Liver (tissue), 8 donors: ENCODE measurements at regions not wholly inside any gene's neighbourhood (a gene's known extent, or its start where the extent isn't known, plus 50 kb on each side); places are given as distances from the start of the nearest gene placed in this dataset.

ENCODE experiments used
- DNase-seq: peaks from one replicate; pipeline ENCODE4 v3.0.0-alpha.2; 2017; ENCODE audit warnings: low spot score
- H3K27ac ChIP-seq, 2 donors: one replicate each; pipeline ENCODE4 v1.7.0; 2013; ENCODE audit warnings: inconsistent platforms in 2 of 2, low read length in 2 of 2, control low read depth in 1 of 2, low read depth in 1 of 2, mild to moderate bottlenecking in 1 of 2
- H3K27me3 ChIP-seq, 4 donors: one replicate each; pipeline versions ENCODE4 v1.6.1 to v1.7.0; 2013; ENCODE audit warnings: low read length in 3 of 4, inconsistent platforms in 1 of 4, mild to moderate bottlenecking in 1 of 4, moderate library complexity in 1 of 4; ENCODE audit not compliant: control insufficient read depth in 4 of 4, insufficient read depth in 4 of 4
- H3K36me3 ChIP-seq, 4 donors: one replicate each; pipeline versions ENCODE4 v1.6.1 to v1.7.0; 2013; ENCODE audit warnings: low read length in 3 of 4, mild to moderate bottlenecking in 3 of 4, low read depth in 1 of 4, moderate library complexity in 1 of 4; ENCODE audit not compliant: control insufficient read depth in 4 of 4, insufficient read depth in 3 of 4
- H3K4me1 ChIP-seq, 4 donors: one replicate each; pipeline versions ENCODE4 v1.6.1 to v1.7.0; 2013; ENCODE audit warnings: low read length in 3 of 4, mild to moderate bottlenecking in 3 of 4, moderate library complexity in 1 of 4; ENCODE audit not compliant: control insufficient read depth in 4 of 4, insufficient read depth in 4 of 4
- H3K4me3 ChIP-seq, 3 donors: one replicate each; pipeline versions ENCODE4 v1.6.1 to v1.7.0; 2013; ENCODE audit warnings: low read length in 3 of 3, control low read depth in 1 of 3, low read depth in 1 of 3, mild to moderate bottlenecking in 1 of 3
- H3K9ac ChIP-seq, 2 donors: one replicate each; pipeline ENCODE4 v1.7.0; 2013; ENCODE audit warnings: low read length in 2 of 2, mild to moderate bottlenecking in 2 of 2, moderate library complexity in 2 of 2, control low read depth in 1 of 2, low read depth in 1 of 2
- H3K9me3 ChIP-seq, 4 donors: one replicate each; pipeline versions ENCODE4 v1.6.1 to v1.7.0; 2013; ENCODE audit warnings: low read length in 3 of 4; ENCODE audit not compliant: control insufficient read depth in 4 of 4
- CTCF ChIP-seq: fragments of 150-350 bp; IDR thresholded peaks from 2 replicates; pipeline ENCODE4 v1.5.1; 2017; ENCODE audit warnings: improper control_type of control experiment, low read depth, low read length; ENCODE audit not compliant: missing input control
- EGR1 ChIP-seq, 2 donors: IDR thresholded peaks; 2 replicates each; pipeline ENCODE4 v1.6.1; 2016 to 2018; ENCODE audit warnings: antibody characterized with exemption in 2 of 2, low read depth in 2 of 2
- FOXA1 ChIP-seq: IDR thresholded peaks from 2 replicates; pipeline ENCODE4 v1.6.1; 2016; ENCODE audit warnings: antibody characterized with exemption
- GABPA ChIP-seq, 2 donors: IDR thresholded peaks in 1 of 2; conservative IDR thresholded peaks in 1 of 2; 2 replicates each; pipeline ENCODE4 v1.6.1; 2016; ENCODE audit warnings: antibody characterized with exemption in 2 of 2, mild to moderate bottlenecking in 1 of 2, moderate library complexity in 1 of 2
- JUND ChIP-seq, 2 donors: IDR thresholded peaks; 2 replicates each; pipeline ENCODE4 v1.6.1; 2016; ENCODE audit warnings: antibody characterized with exemption in 2 of 2
- MAX ChIP-seq: IDR thresholded peaks from 2 replicates; pipeline ENCODE4 v1.6.1; 2016; ENCODE audit warnings: antibody characterized with exemption
- RAD21 ChIP-seq, 2 donors: IDR thresholded peaks; 2 replicates each; pipeline ENCODE4 v1.6.1; 2016; ENCODE audit warnings: antibody characterized with exemption in 2 of 2, mild to moderate bottlenecking in 2 of 2
- RXRA ChIP-seq, 2 donors: IDR thresholded peaks; 2 replicates each; pipeline ENCODE4 v1.6.1; 2017 to 2018; ENCODE audit warnings: antibody characterized with exemption in 2 of 2, mild to moderate bottlenecking in 1 of 2
- SP1 ChIP-seq: IDR thresholded peaks from 2 replicates; pipeline ENCODE4 v1.6.1; 2018; ENCODE audit warnings: antibody characterized with exemption, mild to moderate bottlenecking
- TAF1 ChIP-seq: conservative IDR thresholded peaks from 2 replicates; pipeline ENCODE4 v1.6.1; 2016; ENCODE audit warnings: antibody characterized with exemption, mild to moderate bottlenecking
- YY1 ChIP-seq: IDR thresholded peaks from 2 replicates; pipeline ENCODE4 v1.6.1; 2016; ENCODE audit warnings: antibody characterized with exemption, mild to moderate bottlenecking
- WGBS: extraction: QIAGEN DNeasy Blood & Tissue Kit; methylation state at CpG from one replicate; pipeline ENCODE4 v1.1.7; 2013; 5-methylcytosine and 5-hydroxymethylcytosine counted together
- TF ChIP-seq, protein P1 (sequence below): IDR thresholded peaks from 2 replicates; pipeline ENCODE4 v1.6.1; 2016; ENCODE audit warnings: antibody characterized with exemption, mild to moderate bottlenecking
- TF ChIP-seq, protein P2 (sequence below): IDR thresholded peaks from 2 replicates; pipeline ENCODE4 v1.6.1; 2016; ENCODE audit warnings: antibody characterized with exemption
- TF ChIP-seq, protein P3 (sequence below): IDR thresholded peaks from 2 replicates; pipeline ENCODE4 v1.6.1; 2016; ENCODE audit warnings: antibody characterized with exemption
- donor health status: healthy.
- donor health status: healthy.
- donor health status: healthy.
- donor health status: healthy.
- donor health status: healthy.

DNA sequence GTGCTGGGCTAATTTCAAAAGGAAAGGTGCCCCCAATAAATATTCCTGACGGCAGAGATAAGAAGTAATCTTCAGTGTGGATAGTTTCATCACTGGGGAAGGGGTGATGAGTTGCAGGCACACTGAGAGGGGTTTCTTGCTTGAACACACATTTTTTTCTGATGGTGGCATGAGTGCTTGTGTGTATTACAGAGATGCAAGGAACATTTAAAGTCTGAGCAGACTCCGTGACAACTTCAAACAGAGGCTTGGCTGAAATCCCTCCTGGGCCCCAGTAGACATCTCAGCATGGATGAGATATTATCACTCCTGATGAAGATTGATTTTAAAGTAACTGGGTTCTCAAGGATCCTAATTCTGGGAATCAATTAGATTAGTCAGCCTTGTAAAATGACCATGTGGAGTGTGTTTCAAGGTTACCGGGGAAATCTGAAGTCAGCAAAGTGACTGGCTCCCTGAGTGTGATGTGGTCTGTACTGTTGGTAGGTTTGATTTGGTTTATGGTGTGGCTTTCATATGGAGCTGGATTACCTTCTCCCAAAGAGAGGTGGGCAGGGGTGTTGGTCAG is 435.8 kb upstream of the EEF2KMT start:
- no peak for DNase-seq
- peaks cover 0 to 4% (median 0%) of the 10 kb centered on the region in 4 donors for H3K27me3 ChIP-seq
- peaks cover 1 to 17% (median 8%) of the 10 kb centered on the region in 4 donors for H3K9me3 ChIP-seq
- TF ChIP-seq, protein P1, sequence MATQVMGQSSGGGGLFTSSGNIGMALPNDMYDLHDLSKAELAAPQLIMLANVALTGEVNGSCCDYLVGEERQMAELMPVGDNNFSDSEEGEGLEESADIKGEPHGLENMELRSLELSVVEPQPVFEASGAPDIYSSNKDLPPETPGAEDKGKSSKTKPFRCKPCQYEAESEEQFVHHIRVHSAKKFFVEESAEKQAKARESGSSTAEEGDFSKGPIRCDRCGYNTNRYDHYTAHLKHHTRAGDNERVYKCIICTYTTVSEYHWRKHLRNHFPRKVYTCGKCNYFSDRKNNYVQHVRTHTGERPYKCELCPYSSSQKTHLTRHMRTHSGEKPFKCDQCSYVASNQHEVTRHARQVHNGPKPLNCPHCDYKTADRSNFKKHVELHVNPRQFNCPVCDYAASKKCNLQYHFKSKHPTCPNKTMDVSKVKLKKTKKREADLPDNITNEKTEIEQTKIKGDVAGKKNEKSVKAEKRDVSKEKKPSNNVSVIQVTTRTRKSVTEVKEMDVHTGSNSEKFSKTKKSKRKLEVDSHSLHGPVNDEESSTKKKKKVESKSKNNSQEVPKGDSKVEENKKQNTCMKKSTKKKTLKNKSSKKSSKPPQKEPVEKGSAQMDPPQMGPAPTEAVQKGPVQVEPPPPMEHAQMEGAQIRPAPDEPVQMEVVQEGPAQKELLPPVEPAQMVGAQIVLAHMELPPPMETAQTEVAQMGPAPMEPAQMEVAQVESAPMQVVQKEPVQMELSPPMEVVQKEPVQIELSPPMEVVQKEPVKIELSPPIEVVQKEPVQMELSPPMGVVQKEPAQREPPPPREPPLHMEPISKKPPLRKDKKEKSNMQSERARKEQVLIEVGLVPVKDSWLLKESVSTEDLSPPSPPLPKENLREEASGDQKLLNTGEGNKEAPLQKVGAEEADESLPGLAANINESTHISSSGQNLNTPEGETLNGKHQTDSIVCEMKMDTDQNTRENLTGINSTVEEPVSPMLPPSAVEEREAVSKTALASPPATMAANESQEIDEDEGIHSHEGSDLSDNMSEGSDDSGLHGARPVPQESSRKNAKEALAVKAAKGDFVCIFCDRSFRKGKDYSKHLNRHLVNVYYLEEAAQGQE: no peak
- TF ChIP-seq, protein P2, sequence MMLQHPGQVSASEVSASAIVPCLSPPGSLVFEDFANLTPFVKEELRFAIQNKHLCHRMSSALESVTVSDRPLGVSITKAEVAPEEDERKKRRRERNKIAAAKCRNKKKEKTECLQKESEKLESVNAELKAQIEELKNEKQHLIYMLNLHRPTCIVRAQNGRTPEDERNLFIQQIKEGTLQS: no peak
- no peak for TF ChIP-seq FOXA1
- TF ChIP-seq EGR1 (IDR thresholded peaks at IDR 0.05; ENCODE audit: low read depth in 2 of 2): no peak
- TF ChIP-seq, protein P3, sequence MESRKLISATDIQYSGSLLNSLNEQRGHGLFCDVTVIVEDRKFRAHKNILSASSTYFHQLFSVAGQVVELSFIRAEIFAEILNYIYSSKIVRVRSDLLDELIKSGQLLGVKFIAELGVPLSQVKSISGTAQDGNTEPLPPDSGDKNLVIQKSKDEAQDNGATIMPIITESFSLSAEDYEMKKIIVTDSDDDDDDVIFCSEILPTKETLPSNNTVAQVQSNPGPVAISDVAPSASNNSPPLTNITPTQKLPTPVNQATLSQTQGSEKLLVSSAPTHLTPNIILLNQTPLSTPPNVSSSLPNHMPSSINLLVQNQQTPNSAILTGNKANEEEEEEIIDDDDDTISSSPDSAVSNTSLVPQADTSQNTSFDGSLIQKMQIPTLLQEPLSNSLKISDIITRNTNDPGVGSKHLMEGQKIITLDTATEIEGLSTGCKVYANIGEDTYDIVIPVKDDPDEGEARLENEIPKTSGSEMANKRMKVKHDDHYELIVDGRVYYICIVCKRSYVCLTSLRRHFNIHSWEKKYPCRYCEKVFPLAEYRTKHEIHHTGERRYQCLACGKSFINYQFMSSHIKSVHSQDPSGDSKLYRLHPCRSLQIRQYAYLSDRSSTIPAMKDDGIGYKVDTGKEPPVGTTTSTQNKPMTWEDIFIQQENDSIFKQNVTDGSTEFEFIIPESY: no peak
- TF ChIP-seq GABPA (IDR thresholded peaks at IDR 0.05 in 1 of 2, conservative IDR thresholded peaks at IDR 0.05 in 1 of 2): no peak
- TF ChIP-seq JUND (IDR thresholded peaks at IDR 0.05): no peak
- no peak for TF ChIP-seq YY1
- no peak for TF ChIP-seq RAD21 (IDR thresholded peaks at IDR 0.05)
- no peak for TF ChIP-seq CTCF
- no peak for TF ChIP-seq MAX
- TF ChIP-seq TAF1: no peak
- no peak for TF ChIP-seq SP1
- TF ChIP-seq RXRA (IDR thresholded peaks at IDR 0.05): no peak
- no peak overlapping the region for H3K27ac ChIP-seq
- H3K4me1 ChIP-seq: no peaks in the 10 kb centered on the region
- 58% methylated on average over 3 of the region's 3 CpGs for WGBS
- H3K9ac ChIP-seq: no peak overlapping the region
- H3K36me3 ChIP-seq: no peaks in the 10 kb centered on the region
- no peak overlapping the region for H3K4me3 ChIP-seq

GRCh38 chr16:5527817-5528216 is 430.2 kb upstream of the EEF2KMT start:
- no peak overlapping the region for H3K27ac ChIP-seq
- TF ChIP-seq YY1: no peak
- no peaks in the 10 kb centered on the region for H3K9me3 ChIP-seq
- no peaks in the 10 kb centered on the region for H3K4me1 ChIP-seq
- 77% methylated on average over 5 of the region's 5 CpGs for WGBS
- H3K4me3 ChIP-seq: no peak overlapping the region
- DNase-seq: no peak
- H3K36me3 ChIP-seq: no peaks in the 10 kb centered on the region
- no peaks in the 10 kb centered on the region for H3K27me3 ChIP-seq
- H3K9ac ChIP-seq: no peak overlapping the region
